ENCODE measurements at regions not wholly inside any gene's neighbourhood (a gene's known extent, or its start where the extent isn't known, plus 50 kb on each side); places are given as distances from the start of the nearest gene placed in this dataset.

GRCh38 chr1:234978397-234979295, 150.0 kb downstream of the TOMM20 start:
- Mint-ChIP-seq H3K27ac (peak overlapping the region; percentile 91), H3K9me3 (no peaks in the 10 kb centered on the region), H3K36me3 (peaks cover 19% of the 10 kb centered on the region), H3K4me1 (peaks cover 69% of the 10 kb centered on the region), H3K4me3 (peak overlapping the region; percentile 72)
- DNase-seq (ENCODE audit: low spot score in 2 of 2): no peak
- peak; percentile 69 for ATAC-seq

DNA sequence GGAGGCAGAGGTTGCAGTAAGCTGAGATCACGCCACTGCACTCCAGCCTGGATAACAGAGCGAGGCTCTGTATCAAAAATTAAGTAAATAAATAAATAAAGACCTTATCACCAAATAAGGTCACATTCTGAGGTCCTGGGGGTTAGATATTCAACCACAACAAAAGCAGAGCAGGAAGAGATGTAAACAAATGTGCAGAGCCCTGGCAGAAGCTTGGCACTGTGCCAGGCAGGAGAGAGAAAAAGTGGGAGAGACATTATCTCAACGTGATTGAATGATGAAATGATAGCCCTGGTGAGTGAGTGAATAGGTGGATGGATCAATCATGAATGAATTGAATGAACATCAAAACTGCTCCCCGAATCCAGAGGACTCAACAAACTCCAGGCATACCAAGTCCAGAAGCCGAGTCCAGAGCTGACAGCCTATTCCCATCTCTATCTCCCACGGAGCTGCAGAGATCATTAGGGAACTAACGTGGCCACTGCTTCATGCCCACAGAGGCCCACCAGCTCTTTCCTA, 150.7 kb downstream of the TOMM20 start:
- no peak for DNase-seq (ENCODE audit: low spot score in 2 of 2)
- H3K4me1 Mint-ChIP-seq: peaks cover 76% of the 10 kb centered on the region
- H3K36me3 Mint-ChIP-seq: peaks cover 19% of the 10 kb centered on the region
- peak overlapping the region; percentile 91 for H3K27ac Mint-ChIP-seq
- peak overlapping the region; percentile 72 for H3K4me3 Mint-ChIP-seq
- H3K9me3 Mint-ChIP-seq: no peaks in the 10 kb centered on the region
- no peak for ATAC-seq

DNA sequence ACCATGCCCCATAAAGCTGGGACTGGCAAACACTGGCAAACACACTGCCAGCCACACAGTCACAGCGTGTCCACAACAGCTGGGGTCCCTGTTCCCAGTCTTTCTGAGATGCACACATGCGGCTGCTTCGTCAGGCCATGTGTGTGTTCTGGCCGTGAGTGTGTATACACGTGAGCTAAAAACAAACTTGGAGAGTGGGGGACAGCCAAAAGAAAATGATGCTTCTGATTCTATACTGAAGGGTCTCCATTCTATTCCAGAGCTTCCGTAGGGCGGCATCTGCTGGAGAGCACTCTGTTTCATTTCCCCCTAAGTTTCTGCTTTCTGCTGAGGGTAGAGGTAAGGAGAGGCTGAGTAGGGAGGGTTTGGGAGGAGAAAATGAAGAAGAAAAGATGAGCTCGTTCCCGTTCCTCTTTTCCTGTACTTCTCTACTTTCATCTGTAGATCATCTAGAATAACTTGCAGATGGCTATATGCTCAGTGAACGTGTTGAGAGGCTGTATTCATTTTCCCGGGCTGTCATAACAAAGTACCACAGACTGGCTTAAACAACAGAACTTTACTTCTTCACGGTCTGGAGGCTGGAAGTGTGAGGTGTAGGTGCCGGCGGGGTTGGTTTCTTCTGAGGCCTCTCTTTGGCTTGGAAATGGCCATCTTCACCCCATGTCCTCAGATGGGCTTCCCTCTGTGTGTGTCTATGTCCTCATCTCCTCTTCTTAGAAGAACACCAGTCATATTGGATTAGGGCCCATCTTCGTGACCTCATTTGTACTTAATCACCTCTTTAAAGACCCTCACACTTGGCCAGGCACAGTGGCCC, 151.6 kb downstream of the TOMM20 start:
- H3K27ac Mint-ChIP-seq: no peak overlapping the region
- peak overlapping the region; percentile 72 for H3K4me3 Mint-ChIP-seq
- ATAC-seq (no peak), DNase-seq (ENCODE audit: low spot score in 2 of 2) (no peak)
- H3K4me1 Mint-ChIP-seq: peaks cover 85% of the 10 kb centered on the region
- no peaks in the 10 kb centered on the region for H3K9me3 Mint-ChIP-seq
- peaks cover 19% of the 10 kb centered on the region for H3K36me3 Mint-ChIP-seq

- peaks cover 86% of the 10 kb centered on the region for H3K4me1 Mint-ChIP-seq
- DNase-seq (ENCODE audit: low spot score in 2 of 2) (no peak), ATAC-seq (no peak)
- peaks cover 19% of the 10 kb centered on the region for H3K36me3 Mint-ChIP-seq
- H3K4me3 Mint-ChIP-seq: no peak overlapping the region
- H3K27ac Mint-ChIP-seq: no peak overlapping the region
- no peaks in the 10 kb centered on the region for H3K9me3 Mint-ChIP-seq
Observed at GRCh38 chr1:234975941-234976860, 152.4 kb downstream of the TOMM20 start.

- H3K4me3 Mint-ChIP-seq: no peak overlapping the region
- H3K4me1 Mint-ChIP-seq: peaks cover 86% of the 10 kb centered on the region
- H3K27ac Mint-ChIP-seq: no peak overlapping the region
- peaks cover 14% of the 10 kb centered on the region for H3K36me3 Mint-ChIP-seq
- DNase-seq (ENCODE audit: low spot score in 2 of 2) (no peak), ATAC-seq (no peak)
- no peaks in the 10 kb centered on the region for H3K9me3 Mint-ChIP-seq
Observed at GRCh38 chr1:234975122-234975940, 153.3 kb downstream of the TOMM20 start.

GRCh38 chr1:234973426-234974250, 155.0 kb downstream of the TOMM20 start:
- peaks cover 7% of the 10 kb centered on the region for H3K36me3 Mint-ChIP-seq
- no peak for DNase-seq (ENCODE audit: low spot score in 2 of 2)
- H3K9me3 Mint-ChIP-seq: no peaks in the 10 kb centered on the region

GRCh38 chr1:234972411-234973191, 156.0 kb downstream of the TOMM20 start:
- Mint-ChIP-seq H3K27ac (peak overlapping the region; percentile 2), H3K36me3 (peaks cover 7% of the 10 kb centered on the region), H3K4me3 (peak overlapping the region; percentile 15), H3K9me3 (no peaks in the 10 kb centered on the region), H3K4me1 (peaks cover 74% of the 10 kb centered on the region)
- DNase-seq (ENCODE audit: low spot score in 2 of 2) (no peak), ATAC-seq (peak; percentile 81)

More at GRCh38 chr1:234973426-234974250, 155.0 kb downstream of the TOMM20 start:
- no peak overlapping the region for H3K27ac Mint-ChIP-seq
- no peak overlapping the region for H3K4me3 Mint-ChIP-seq
- no peak for ATAC-seq
- peaks cover 83% of the 10 kb centered on the region for H3K4me1 Mint-ChIP-seq

GRCh38 chr1:234971586-234972297, 156.9 kb downstream of the TOMM20 start:
- Mint-ChIP-seq H3K4me1 (peaks cover 66% of the 10 kb centered on the region), H3K4me3 (peak overlapping the region; percentile 15)

GRCh38 chr1:234970731-234971476, 157.7 kb downstream of the TOMM20 start:
- Mint-ChIP-seq H3K36me3 (no peaks in the 10 kb centered on the region), H3K4me3 (peak overlapping the region; percentile 15)
- peak; percentile 45 for ATAC-seq

More at GRCh38 chr1:234971586-234972297, 156.9 kb downstream of the TOMM20 start:
- ATAC-seq: peak; percentile 38
- Mint-ChIP-seq H3K36me3 (peaks cover 7% of the 10 kb centered on the region), H3K27ac (peak overlapping the region; percentile 2), H3K9me3 (no peaks in the 10 kb centered on the region)
- no peak for DNase-seq (ENCODE audit: low spot score in 2 of 2)

DNA sequence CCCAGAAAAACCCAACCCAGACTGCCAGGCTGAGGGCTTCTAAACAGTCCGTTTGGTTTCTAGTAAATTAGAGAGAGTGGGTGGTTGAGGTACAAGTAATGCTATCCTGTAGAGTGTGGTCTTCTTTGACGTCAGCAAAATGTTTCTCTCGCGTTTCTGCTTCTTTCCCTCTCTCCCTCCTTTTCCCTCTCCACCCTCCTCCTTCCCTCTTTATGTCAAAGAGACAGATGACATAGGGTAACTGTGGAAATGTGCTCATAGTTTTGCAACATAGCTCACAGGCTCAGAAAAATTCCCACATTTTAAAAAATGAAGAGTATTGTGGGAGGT, 158.3 kb downstream of the TOMM20 start:
- Mint-ChIP-seq H3K27ac (peak overlapping the region; percentile 2), H3K4me1 (peaks cover 62% of the 10 kb centered on the region), H3K9me3 (no peaks in the 10 kb centered on the region), H3K36me3 (no peaks in the 10 kb centered on the region), H3K4me3 (peak overlapping the region; percentile 15)
- no peak for DNase-seq (ENCODE audit: low spot score in 2 of 2)
- peak; percentile 50 for ATAC-seq

More at GRCh38 chr1:234970731-234971476, 157.7 kb downstream of the TOMM20 start:
- DNase-seq (ENCODE audit: low spot score in 2 of 2): peak in 1 of 2 donors; percentile 70
- H3K4me1 Mint-ChIP-seq: peaks cover 65% of the 10 kb centered on the region
- H3K27ac Mint-ChIP-seq: peak overlapping the region; percentile 2
- H3K9me3 Mint-ChIP-seq: no peaks in the 10 kb centered on the region

DNA sequence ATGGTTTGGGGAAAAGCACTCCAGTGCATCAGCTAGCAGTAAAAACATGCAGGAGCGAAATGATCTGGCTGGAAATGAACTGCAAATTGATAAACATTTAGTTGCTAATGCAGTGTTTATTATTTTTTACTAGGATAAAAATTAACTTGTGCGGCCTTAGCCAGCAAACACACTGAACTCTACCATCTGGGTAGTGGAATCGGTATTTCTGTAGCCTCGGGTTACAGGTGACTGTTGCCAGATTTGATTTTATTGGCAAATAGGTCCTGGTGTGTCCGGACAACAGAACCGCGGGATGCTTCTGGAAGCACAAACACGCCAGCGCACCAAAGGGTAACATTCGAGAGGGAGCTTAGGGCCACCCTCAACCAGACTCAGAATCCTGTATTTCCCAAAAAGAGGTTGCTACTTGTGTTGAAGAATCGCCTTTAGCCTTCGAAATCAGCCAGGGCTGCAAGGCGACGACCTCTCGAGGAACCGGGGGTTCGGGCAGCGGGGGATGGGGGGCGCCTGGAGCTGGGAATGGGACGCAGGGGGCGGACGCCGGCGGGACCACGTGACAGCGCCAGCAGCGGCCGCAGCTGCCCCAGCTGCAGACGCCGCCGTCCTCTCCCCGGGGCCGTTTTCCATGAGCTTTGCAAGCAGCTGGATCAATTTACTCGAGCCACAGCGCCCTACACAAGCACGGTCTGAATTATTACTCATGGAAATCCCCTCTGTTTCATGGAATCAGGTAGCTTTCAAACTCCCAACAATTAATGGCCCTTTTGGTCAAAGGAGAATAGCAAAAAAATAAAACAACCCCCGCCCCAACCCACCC, 158.8 kb downstream of the TOMM20 start:
- Mint-ChIP-seq H3K4me3 (peak overlapping the region; percentile 24), H3K9me3 (no peaks in the 10 kb centered on the region), H3K4me1 (peaks cover 62% of the 10 kb centered on the region), H3K36me3 (no peaks in the 10 kb centered on the region), H3K27ac (peak overlapping the region; percentile 8)
- ATAC-seq (no peak), DNase-seq (ENCODE audit: low spot score in 2 of 2) (no peak)

Data from stimulated activated effector memory CD8-positive, alpha-beta T cell treated with anti-CD3 and anti-CD28 coated beads, Interleukin-12 subunit alpha, Interleukin-12 subunit beta, amount 100 ng/mL, for 72 hours (primary cell).